ENCODE measurements at regions not wholly inside any gene's neighbourhood (a gene's known extent, or its start where the extent isn't known, plus 50 kb on each side); places are given as distances from the start of the nearest gene placed in this dataset.
"Not testable (repeated sequence)": the region's sequence is repeated elsewhere in the genome, so short reads cannot be mapped to it uniquely, and the experiment has no call there.

DNA sequence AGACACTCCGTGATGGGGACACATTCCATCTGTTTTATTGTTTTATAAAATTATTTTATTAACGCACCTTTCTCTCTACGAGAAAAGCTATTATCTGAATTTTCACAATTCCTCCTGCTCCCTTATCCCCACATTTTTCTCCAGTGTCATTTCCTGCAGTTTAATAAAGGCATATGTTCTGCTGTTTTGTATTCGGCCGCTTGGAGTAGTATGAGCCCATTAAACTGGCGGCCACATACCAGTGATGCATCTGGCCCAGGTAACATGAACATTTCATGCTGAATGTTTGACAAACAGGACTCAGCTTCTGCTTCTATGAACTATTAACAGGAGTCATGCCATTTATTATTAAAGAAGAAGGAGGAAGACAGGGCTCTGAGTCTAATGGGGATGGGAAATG, 511.0 kb downstream of the TMEM121 start:
- Histone ChIP-seq H3K27ac (ENCODE audit: low read depth, low read length) (no peak overlapping the region), H3K4me1 (ENCODE audit: control insufficient read depth, insufficient read depth, low read length) (no peaks in the 10 kb centered on the region), H3K27me3 (ENCODE audit: control insufficient read depth, insufficient read depth, low read length) (peaks cover 6% of the 10 kb centered on the region; the same call in 1 of the 2 replicates), H3K36me3 (ENCODE audit: control insufficient read depth, insufficient read depth, low read length) (no peaks in the 10 kb centered on the region), H3K9me3 (ENCODE audit: control insufficient read depth, insufficient read depth, low read depth, low read length) (peaks cover 51% of the 10 kb centered on the region; the same call in 1 of the 2 replicates), H3K4me3 (ENCODE audit: low read depth, low read length) (no peak overlapping the region), H3K9ac (ENCODE audit: low read length) (no peak overlapping the region)

DNA sequence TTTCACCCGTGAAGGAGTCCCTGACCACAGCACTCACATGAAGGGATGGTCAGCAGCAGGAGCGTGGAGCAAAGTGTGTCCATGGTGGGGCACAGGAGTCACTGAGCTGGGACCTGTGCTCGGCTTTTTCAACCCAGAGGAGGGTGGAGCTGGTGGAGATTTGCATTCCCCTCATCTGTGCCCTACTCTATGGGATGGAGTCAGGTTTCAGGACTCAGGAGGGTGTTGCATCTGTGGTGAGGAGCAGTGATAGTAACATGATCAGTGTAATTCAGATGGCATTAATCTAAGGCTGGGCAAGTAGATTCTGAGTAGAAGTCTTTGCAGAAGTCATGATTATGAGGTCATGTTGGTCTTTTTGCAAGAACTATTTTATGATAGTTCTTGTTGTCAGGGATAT, 511.9 kb downstream of the TMEM121 start:
- Histone ChIP-seq H3K4me1 (ENCODE audit: control insufficient read depth, insufficient read depth, low read length) (no peaks in the 10 kb centered on the region), H3K27ac (ENCODE audit: low read depth, low read length) (no peak overlapping the region), H3K36me3 (ENCODE audit: control insufficient read depth, insufficient read depth, low read length) (no peaks in the 10 kb centered on the region), H3K9ac (ENCODE audit: low read length) (no peak overlapping the region), H3K4me3 (ENCODE audit: low read depth, low read length) (no peak overlapping the region), H3K9me3 (ENCODE audit: control insufficient read depth, insufficient read depth, low read depth, low read length) (peaks cover 49% of the 10 kb centered on the region; the same call in 1 of the 2 replicates), H3K27me3 (ENCODE audit: control insufficient read depth, insufficient read depth, low read length) (peaks cover 6% of the 10 kb centered on the region; the same call in 1 of the 2 replicates)

DNA sequence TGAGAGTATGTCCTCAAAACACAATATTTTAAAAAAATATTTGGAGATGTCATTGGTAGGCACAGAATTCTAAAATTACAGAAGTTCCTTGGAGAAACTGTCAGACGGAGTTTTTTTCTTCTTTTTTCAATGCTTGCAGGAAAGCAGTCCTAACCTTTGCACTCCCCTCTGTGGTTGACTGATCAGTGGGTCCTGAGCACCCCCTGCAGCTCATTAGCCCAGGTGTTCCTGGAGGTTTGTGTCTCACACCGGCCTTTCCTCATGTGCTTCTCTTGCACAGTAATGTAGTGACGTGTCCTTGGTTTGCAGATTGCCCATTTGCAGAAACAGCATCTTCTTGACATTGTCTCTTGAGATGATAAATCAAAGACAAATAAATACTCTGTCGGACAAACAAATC, 513.0 kb downstream of the TMEM121 start:
- no peaks in the 10 kb centered on the region; the same call in 1 of the 2 replicates for H3K27me3 ChIP-seq (ENCODE audit: control insufficient read depth, insufficient read depth, low read length)
- H3K9ac ChIP-seq (ENCODE audit: low read length), result no peak overlapping the region
- H3K4me3 ChIP-seq (ENCODE audit: low read depth, low read length), result no peak overlapping the region
- no peaks in the 10 kb centered on the region for H3K4me1 ChIP-seq (ENCODE audit: control insufficient read depth, insufficient read depth, low read length)
- peaks cover 47% of the 10 kb centered on the region; the same call in 1 of the 2 replicates for H3K9me3 ChIP-seq (ENCODE audit: control insufficient read depth, insufficient read depth, low read depth, low read length)
- no peak overlapping the region for H3K27ac ChIP-seq (ENCODE audit: low read depth, low read length)
- H3K36me3 ChIP-seq (ENCODE audit: control insufficient read depth, insufficient read depth, low read length), result no peaks in the 10 kb centered on the region

DNA sequence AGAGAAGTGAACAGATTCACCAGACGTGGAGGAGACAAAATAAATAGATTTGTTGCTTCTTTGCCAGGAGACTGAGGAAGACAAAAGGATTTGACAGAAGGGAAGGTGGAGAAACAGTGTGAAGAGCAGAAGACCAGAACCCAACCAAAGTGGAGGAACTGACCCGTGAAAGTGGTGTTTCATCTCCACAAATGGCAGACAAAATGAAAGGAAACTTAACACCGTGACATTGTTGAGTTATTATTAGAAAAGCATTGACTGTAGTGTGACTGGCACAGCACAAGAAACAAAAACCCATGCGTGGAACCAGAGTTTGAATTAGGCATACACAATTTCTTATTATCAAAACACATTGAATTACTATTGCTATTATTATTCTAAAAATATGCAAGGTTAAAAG, 518.1 kb downstream of the TMEM121 start:
- Histone ChIP-seq H3K9ac (ENCODE audit: low read length) (no peak overlapping the region), H3K27me3 (ENCODE audit: control insufficient read depth, insufficient read depth, low read length) (no peaks in the 10 kb centered on the region), H3K9me3 (ENCODE audit: control insufficient read depth, insufficient read depth, low read depth, low read length) (peaks cover 46% of the 10 kb centered on the region), H3K36me3 (ENCODE audit: control insufficient read depth, insufficient read depth, low read length) (no peaks in the 10 kb centered on the region), H3K27ac (ENCODE audit: low read depth, low read length) (no peak overlapping the region), H3K4me3 (ENCODE audit: low read depth, low read length) (no peak overlapping the region), H3K4me1 (ENCODE audit: control insufficient read depth, insufficient read depth, low read length) (no peaks in the 10 kb centered on the region)

DNA sequence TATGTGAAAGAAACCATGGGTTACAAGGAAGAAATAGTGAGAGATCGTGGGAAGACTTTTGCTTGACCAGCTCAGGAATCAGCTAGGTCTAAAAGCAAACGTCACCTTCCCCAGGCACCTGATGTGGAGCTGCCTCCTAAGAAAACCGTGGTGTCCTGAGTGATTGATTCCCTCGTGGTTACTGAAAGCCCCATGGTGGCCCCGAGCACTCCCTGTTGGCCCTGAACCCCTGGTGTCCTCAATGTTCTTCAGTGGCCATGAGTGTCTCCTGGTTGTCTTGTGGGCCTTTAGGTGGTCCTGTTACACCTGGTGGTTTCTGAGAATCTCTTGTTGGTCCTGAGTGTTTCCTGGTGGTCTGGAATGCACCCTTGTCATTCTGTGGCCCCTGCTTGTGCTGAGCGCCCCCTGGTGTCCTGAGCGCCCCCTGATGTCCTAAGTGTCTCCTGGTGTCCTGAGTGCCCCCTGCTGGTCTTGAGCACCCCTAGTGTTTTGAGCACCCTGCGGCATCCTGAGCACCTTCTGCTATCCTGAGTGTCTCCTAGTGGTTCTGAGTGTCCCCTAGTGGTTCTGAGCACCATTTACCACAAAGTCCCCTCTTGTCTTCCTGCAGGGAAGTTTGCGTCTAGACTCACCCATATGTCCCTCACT, 518.7 kb downstream of the TMEM121 start:
- Histone ChIP-seq H3K36me3 (ENCODE audit: control insufficient read depth, insufficient read depth, low read length) (no peaks in the 10 kb centered on the region), H3K27ac (ENCODE audit: low read depth, low read length) (no peak overlapping the region), H3K27me3 (ENCODE audit: control insufficient read depth, insufficient read depth, low read length) (no peaks in the 10 kb centered on the region), H3K4me3 (ENCODE audit: low read depth, low read length) (no peak overlapping the region), H3K9me3 (ENCODE audit: control insufficient read depth, insufficient read depth, low read depth, low read length) (peaks cover 49% of the 10 kb centered on the region), H3K4me1 (ENCODE audit: control insufficient read depth, insufficient read depth, low read length) (no peaks in the 10 kb centered on the region), H3K9ac (ENCODE audit: low read length) (no peak overlapping the region)

DNA sequence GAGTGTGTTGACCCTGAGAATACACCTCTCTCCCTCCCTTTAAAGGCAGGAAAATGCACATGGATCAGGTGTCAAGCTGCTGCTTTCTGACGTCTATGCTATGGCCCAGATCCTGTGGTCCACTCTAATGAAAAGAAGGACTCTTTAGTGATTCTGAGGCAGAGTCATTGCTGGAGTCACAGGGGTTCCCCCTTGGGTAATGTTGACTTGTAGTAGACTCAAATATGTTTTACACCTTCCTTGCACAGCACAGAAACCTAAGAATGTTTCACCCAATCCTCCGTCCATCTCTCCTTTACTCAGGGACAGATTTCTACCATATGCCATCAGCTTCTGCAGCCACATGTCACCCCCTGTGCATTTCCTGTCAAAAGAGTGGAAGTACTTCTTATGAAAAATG, 525.4 kb downstream of the TMEM121 start:
- Histone ChIP-seq H3K4me3 (ENCODE audit: low read depth, low read length) (no peak overlapping the region), H3K27me3 (ENCODE audit: control insufficient read depth, insufficient read depth, low read length) (no peaks in the 10 kb centered on the region; the same call in 1 of the 2 replicates), H3K9me3 (ENCODE audit: control insufficient read depth, insufficient read depth, low read depth, low read length) (peaks cover 73% of the 10 kb centered on the region; the same call in 1 of the 2 replicates)

DNA sequence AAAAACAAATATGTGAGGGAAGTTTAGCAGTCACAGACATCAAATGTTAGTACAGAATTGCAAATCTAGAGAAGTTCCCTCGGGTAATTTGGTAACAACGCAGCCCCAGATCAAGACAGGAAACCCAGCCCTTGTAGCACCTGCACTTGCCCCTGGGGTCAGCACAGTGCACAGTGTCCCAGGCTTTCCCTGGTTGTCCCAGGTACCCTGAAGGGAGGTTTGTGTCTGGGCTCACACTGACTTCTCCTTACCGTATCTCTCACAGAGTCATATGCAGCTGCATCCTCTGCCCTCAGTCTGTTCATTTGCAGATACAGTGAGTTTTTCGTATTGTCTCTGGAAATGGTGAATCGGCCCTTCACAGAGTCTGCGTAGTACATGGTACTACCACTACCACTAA, 528.9 kb downstream of the TMEM121 start:
- H3K9ac ChIP-seq (ENCODE audit: low read length), result no peak overlapping the region
- H3K27me3 ChIP-seq (ENCODE audit: control insufficient read depth, insufficient read depth, low read length), result peaks cover 18% of the 10 kb centered on the region; the same call in 1 of the 2 replicates
- peaks cover 72% of the 10 kb centered on the region; the same call in 1 of the 2 replicates for H3K9me3 ChIP-seq (ENCODE audit: control insufficient read depth, insufficient read depth, low read depth, low read length)
- no peak overlapping the region for H3K4me3 ChIP-seq (ENCODE audit: low read depth, low read length)
- H3K4me1 ChIP-seq (ENCODE audit: control insufficient read depth, insufficient read depth, low read length), result no peaks in the 10 kb centered on the region
- no peaks in the 10 kb centered on the region for H3K36me3 ChIP-seq (ENCODE audit: control insufficient read depth, insufficient read depth, low read length)
- no peak overlapping the region for H3K27ac ChIP-seq (ENCODE audit: low read depth, low read length)

More for the DNA sequence above, 525.4 kb downstream of the TMEM121 start:
- H3K4me1 ChIP-seq (ENCODE audit: control insufficient read depth, insufficient read depth, low read length), result no peaks in the 10 kb centered on the region
- H3K36me3 ChIP-seq (ENCODE audit: control insufficient read depth, insufficient read depth, low read length), result no peaks in the 10 kb centered on the region
- H3K27ac ChIP-seq (ENCODE audit: low read depth, low read length), result no peak overlapping the region
- no peak overlapping the region for H3K9ac ChIP-seq (ENCODE audit: low read length)

DNA sequence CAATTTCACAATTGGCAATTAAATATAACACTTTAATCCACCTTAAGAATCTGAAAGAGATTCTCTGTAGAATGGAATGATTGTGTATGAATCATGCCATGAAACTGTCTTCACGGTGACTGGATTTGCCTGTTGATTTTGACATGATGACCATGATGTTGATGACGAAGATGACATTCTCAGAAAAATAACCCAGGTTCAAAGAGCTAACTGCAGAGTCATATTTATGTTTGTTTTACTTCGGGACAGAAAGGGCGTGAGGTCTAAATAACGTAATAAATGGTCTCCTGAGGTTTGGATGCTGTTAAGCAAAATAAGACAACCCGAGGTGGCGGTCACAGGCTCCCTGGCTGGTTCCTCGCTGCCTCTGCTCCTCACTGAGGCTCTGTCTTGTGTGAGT, 532.0 kb downstream of the TMEM121 start:
- Histone ChIP-seq H3K9me3 (ENCODE audit: control insufficient read depth, insufficient read depth, low read depth, low read length) (peaks cover 66% of the 10 kb centered on the region; the same call in 1 of the 2 replicates), H3K9ac (ENCODE audit: low read length) (no peak overlapping the region)

DNA sequence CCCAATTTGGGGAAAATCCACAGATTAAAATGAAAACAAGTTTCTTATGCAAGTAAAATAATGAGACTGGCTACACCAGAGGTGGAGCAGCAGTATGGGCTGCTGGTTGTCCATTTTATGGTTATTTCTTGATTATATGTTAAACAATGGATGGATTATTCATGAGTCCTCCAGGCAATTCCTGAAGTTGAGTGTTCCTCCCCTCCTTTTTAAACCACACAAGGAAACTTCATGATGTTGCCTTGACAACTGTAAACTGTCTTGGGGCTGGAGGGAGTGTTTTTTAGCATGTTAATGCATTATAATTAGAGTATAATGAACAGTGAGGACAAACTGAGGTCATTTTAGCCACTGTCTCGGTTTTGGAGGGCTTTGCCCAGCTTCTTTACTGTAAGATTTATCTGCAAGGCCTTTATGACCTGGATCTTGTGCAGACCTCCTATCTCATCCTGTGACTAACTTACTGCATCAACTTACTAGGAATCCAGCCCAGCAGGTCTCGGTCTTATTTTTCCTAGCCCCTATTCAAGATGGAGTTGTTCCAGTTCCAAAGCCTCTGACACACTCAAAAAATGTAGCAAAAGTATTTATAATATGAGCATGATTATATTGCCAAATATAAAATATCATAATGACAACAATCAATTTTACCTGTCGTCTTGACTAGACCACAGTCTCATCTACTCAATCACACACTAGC, 534.0 kb downstream of the TMEM121 start:
- no peak overlapping the region for H3K27ac ChIP-seq (ENCODE audit: low read depth, low read length)
- peaks cover 18% of the 10 kb centered on the region; the same call in 1 of the 2 replicates for H3K27me3 ChIP-seq (ENCODE audit: control insufficient read depth, insufficient read depth, low read length)
- H3K4me1 ChIP-seq (ENCODE audit: control insufficient read depth, insufficient read depth, low read length), result no peaks in the 10 kb centered on the region
- H3K4me3 ChIP-seq (ENCODE audit: low read depth, low read length), result no peak overlapping the region
- H3K9ac ChIP-seq (ENCODE audit: low read length), result no peak overlapping the region
- H3K9me3 ChIP-seq (ENCODE audit: control insufficient read depth, insufficient read depth, low read depth, low read length), result peaks cover 59% of the 10 kb centered on the region; the same call in 1 of the 2 replicates
- H3K36me3 ChIP-seq (ENCODE audit: control insufficient read depth, insufficient read depth, low read length), result no peaks in the 10 kb centered on the region

More for the DNA sequence above, 532.0 kb downstream of the TMEM121 start:
- Histone ChIP-seq H3K36me3 (ENCODE audit: control insufficient read depth, insufficient read depth, low read length) (no peaks in the 10 kb centered on the region), H3K4me3 (ENCODE audit: low read depth, low read length) (no peak overlapping the region), H3K27me3 (ENCODE audit: control insufficient read depth, insufficient read depth, low read length) (peaks cover 18% of the 10 kb centered on the region; the same call in 1 of the 2 replicates), H3K27ac (ENCODE audit: low read depth, low read length) (no peak overlapping the region), H3K4me1 (ENCODE audit: control insufficient read depth, insufficient read depth, low read length) (no peaks in the 10 kb centered on the region)

DNA sequence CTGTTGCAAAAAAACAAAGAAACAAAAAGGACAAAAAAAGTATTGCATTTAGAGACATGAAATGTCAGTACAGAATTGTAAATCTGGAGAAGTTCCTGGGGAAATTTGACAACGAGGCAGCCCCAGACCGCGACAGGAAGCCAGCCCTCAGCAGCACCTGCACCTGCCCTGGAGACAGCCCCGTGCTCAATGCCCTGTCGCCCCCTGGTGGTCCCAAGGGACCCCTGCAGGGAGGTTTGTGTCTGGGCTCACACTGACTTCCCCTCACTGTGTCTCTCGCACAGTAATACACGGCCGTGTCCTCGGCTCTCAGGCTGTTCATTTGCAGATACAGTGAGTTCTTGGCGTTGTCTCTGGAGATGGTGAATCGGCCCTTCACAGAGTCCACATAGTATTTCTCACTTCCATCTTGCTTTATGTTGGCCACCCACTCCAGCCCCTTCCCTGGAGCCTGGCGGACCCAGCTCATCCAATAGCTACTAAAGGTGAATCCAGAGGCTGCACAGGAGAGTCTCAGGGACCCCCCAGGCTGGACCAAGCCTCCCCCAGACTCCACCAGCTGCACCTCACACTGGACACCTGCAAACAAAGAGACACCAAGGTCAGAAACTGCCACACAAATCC, 535.6 kb downstream of the TMEM121 start:
- not testable (repeated sequence) for H3K4me3 ChIP-seq (ENCODE audit: low read depth, low read length); H3K9ac ChIP-seq (ENCODE audit: low read length); H3K36me3 ChIP-seq (ENCODE audit: control insufficient read depth, insufficient read depth, low read length); H3K4me1 ChIP-seq (ENCODE audit: control insufficient read depth, insufficient read depth, low read length); H3K27ac ChIP-seq (ENCODE audit: low read depth, low read length)
- Histone ChIP-seq H3K27me3 (ENCODE audit: control insufficient read depth, insufficient read depth, low read length) (peaks cover 18% of the 10 kb centered on the region; the same call in 1 of the 2 replicates), H3K9me3 (ENCODE audit: control insufficient read depth, insufficient read depth, low read depth, low read length) (peaks cover 54% of the 10 kb centered on the region; the same call in 1 of the 2 replicates)

Measured in HUES6 (cell line).